ENCODE measurements at regions not wholly inside any gene's neighbourhood (a gene's known extent, or its start where the extent isn't known, plus 50 kb on each side); places are given as distances from the start of the nearest gene placed in this dataset.
"Not testable (repeated sequence)": the region's sequence is repeated elsewhere in the genome, so short reads cannot be mapped to it uniquely, and the experiment has no call there.

DNA sequence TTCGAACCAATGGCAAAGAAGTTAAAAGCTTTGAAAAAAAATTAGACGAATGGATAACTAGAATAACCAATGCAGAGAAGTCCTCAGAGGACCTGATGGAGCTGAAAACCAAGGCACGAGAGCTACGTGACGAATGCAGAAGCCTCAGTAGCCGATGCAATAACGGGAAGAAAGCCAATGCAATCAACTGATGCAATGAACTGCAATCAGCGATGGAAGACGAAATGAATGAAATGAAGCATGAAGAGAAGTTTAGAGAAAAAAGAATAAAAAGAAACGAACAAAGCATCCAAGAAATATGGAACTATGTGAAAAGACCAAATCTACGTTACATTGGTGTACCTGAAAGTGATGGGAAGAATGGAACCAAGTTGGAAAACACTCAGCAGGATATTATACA, 52.6 kb upstream of the MRPS30 start:
- not testable (repeated sequence) for DNase-seq

GRCh38 chr5:44747396-44747795, 61.4 kb upstream of the MRPS30 start:
- DNase-seq: no peak

DNA sequence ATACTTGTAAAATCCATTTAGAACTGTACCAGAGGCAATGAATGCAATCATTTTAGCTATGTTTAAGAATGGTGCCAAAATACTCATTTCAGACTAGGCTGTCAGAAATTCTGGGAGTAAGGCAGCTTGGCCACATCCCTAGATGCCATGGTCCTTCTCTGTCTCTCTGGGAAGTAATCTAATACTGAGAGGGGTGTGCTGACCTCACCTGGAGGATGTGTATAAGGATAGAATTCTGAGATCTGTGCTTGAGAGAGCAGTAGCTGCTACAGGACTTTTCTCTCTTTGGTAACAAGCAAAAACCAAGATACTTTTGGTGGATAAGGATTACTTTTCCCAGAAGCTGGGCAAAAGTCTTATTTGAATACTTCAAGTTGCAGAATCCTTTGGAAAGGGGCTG, 68.1 kb upstream of the MRPS30 start:
- no peak for DNase-seq

- DNase-seq: no peak
These were observed 79.2 kb upstream of the MRPS30 start for GRCh38 chr5:44729536-44729935.

DNA sequence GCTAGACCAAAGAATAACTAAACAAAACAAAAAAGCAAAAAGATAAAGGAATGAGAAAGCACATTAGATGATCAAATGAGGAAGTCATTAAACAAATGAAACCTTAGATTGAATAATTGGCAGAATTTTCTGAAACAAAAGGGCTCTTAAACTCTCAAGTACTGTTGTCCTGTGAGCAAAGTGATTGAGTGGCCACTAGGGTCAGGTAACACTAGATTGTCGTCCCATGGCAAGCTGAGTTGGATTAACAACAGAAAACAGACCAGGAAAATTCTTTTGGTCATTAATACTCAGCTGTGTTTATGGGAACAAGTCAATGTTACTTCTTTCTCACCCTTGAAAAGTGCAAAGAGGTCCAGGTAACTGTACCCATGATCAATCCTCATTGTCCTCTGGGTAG, 81.6 kb upstream of the MRPS30 start:
- DNase-seq: no peak

GRCh38 chr5:44719856-44720255, 88.9 kb upstream of the MRPS30 start:
- DNase-seq: no peak

DNA sequence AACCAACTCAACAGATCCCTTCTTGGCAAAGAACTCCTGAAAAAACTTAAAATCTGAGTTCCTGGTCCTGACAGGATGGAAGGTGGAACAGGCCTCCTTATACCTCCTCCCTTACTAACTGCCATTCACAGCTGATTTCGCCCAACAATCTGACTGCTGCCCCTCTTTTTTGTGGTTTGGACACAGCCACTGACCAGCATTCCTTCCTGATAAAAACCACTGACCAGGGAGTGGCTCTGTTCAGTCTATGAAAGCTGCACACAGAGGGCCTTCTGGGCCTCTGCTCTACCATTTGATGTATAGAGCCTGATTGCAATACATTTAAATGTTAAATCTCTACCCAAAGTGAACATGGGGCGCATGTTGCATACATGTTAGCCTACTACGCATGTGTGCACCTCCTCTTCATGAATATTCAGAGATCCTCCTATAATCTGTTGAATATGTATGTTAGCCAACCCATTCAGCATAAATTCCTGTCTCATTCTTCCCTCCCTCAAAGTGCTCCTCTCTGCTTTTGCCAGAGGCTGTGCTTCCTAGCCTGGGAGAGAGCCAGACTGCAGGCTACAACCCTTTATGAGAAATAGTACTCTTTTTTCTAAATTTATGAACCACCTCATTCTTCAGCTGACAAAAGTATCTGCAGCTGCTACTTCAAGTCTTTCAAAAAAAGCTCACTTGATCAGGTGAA, 93.7 kb upstream of the MRPS30 start:
- DNase-seq: no peak

- no peak for DNase-seq
These were observed 95.3 kb upstream of the MRPS30 start for GRCh38 chr5:44713446-44713845.

GRCh38 chr5:44711901-44712300, 96.8 kb upstream of the MRPS30 start:
- peak; percentile 9 to 18 for DNase-seq

DNA sequence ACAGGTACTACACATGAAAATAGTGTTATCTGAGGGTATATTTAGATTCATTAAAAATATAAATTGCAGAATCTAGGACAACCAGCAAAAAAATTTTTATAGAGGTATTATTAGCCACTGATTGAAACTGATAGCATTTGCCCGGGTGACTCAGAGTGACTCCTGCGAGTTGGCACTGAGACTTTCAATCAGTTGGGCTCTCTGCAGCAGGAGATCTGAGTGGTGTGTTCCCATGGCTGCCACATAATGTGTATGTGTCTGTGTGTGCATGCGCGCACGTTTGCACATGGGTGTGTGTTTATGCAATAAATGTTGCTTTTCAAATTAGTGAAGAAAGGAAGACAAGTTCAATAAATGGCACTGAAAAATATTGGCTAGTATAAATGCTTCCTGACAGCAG, 100.1 kb upstream of the MRPS30 start:
- no peak for DNase-seq

GRCh38 chr5:44707721-44708120, 101.0 kb upstream of the MRPS30 start:
- DNase-seq: no peak

- DNase-seq: no peak
These were observed 111.7 kb upstream of the MRPS30 start for GRCh38 chr5:44697025-44697424.

DNA sequence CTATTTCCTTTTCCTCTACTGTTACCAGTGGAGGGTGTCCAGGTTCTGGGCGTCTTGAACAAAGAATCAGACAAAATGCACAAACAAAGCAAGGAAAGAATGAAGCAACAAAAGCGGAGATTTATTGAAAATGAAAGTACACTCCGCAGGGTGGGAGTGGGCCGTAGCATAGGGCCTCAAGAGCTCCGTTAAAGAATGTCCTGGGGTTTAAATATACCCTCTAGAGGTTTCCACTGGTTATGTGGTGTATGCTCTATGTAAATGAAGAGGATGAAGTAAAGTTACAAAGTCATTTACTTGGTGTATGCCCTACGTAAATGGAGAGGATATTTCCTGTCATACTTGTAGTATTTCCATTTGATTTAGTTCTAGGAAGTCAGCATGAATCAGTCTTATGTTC, 113.5 kb upstream of the MRPS30 start:
- no peak for DNase-seq

DNA sequence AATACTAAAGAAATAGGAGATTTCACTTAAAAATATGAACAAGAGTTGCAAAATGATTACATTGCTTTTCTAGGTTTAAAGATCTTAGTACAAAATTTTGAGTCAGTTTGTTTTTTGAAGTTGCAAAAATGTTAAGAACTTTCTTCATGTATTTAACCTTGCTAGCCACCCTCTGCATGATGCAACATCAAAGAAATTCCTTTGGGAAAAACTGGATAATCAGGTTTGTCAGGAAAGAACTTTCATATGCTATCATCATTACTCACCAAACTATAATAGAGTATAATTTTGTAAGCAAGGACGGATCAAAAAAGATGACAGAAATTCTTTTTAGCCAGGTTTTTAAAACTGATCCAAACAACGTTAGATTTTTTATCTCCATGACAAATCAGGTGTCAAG, 116.9 kb upstream of the MRPS30 start:
- no peak for DNase-seq

- no peak for DNase-seq
These were observed 126.8 kb upstream of the MRPS30 start for GRCh38 chr5:44681906-44682305.

DNA sequence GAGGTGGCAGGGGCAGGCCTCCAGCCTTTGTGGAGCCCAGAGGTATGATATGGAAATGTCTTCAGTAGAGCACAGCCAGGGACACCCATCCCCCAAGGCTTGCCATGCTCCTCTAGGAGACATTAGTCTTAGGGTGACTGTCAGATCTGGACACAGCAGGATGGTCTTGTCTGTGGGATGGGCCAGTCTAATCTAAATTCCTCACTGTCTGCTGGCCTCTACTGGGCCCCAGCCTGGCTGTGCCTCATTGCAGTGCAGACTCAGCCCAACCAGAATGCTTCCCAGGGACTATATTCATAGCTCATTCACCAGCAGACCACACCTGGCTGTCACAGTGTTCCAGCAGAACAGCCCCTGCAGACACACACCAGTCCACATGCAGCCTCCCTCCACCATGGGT, 129.5 kb upstream of the MRPS30 start:
- no peak for DNase-seq

- DNase-seq: no peak
These were observed 133.5 kb upstream of the MRPS30 start for GRCh38 chr5:44675296-44675695.

- DNase-seq: no peak
These were observed 134.3 kb upstream of the MRPS30 start for GRCh38 chr5:44674461-44674860.

GRCh38 chr5:44668471-44668870, 140.3 kb upstream of the MRPS30 start:
- DNase-seq: not testable (repeated sequence)

- no peak for DNase-seq
These were observed 143.5 kb upstream of the MRPS30 start for GRCh38 chr5:44665101-44665701.

DNA sequence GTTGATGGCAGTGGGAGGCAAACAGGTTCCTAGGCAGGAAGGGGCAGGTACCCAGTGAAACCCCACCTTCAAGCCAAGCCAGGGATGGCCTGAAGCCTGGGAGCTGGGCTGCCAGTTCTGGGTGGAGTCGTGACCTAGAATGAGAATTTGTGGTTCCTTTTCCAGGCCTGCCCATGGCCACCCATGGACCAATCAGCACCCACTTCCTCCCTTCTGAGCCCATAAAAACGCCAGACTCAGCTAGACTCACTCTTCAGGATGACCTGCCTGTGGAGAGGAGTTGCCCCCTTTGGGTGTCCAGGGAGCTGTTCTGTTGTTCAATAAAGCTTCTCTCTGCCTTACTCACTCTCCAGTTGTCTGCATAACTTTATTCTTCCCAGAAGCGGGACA, 144.0 kb upstream of the MRPS30 start:
- no peak for DNase-seq

- no peak for DNase-seq
These were observed 144.6 kb upstream of the MRPS30 start for GRCh38 chr5:44663991-44664710.

DNA sequence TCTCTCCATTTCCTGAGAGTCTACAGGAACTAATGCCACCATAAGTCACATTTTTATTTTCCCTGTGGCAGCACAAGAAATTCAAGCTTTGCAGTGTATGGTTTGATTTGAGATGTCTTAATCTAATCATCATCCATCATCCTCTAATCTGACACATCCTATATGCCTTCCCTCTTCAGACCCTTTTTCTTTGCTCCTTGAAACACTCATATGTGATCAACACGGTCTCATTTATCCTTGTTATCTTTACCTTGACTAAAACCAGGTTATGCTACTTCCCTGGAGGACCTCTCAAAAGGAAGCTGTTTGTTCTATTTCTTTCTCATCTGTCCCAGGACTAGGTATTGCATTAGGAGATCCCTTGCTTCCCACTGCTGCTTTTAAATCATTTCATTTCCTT, 146.9 kb upstream of the MRPS30 start:
- DNase-seq: no peak

All from right lung (tissue), 2 donors.